Hepatocyte (in vitro differentiated cells): ENCODE measurements at regions not wholly inside any gene's neighbourhood (a gene's known extent, or its start where the extent isn't known, plus 50 kb on each side); places are given as distances from the start of the nearest gene placed in this dataset.
A peak's percentile ranks its signal among the peaks of the same experiment; 100 is the strongest.

Experiments
- DNase-seq: peaks from one replicate; pipeline ENCODE4 v3.0.0-alpha.2; 2016; ENCODE audit warnings: low spot score
- H2AFZ ChIP-seq: fragments of 200-600 bp; sonication (generic); 2 replicates; pipeline ENCODE4 v1.6.0; 2016; ENCODE audit warnings: antibody characterized with exemption, mild to moderate bottlenecking
- H3K27ac ChIP-seq: fragments of 200-600 bp; sonication (generic); 2 replicates; pipeline ENCODE4 v1.5.1; 2016; ENCODE audit warnings: mild to moderate bottlenecking
- H3K27me3 ChIP-seq: fragments of 200-600 bp; sonication (generic); 2 replicates; pipeline ENCODE4 v1.6.1; 2016
- H3K36me3 ChIP-seq: fragments of 200-600 bp; sonication (generic); replicated peaks from 2 replicates; pipeline ENCODE4 v1.5.1; 2016; ENCODE audit warnings: low read depth; ENCODE audit not compliant: insufficient read depth
- H3K4me1 ChIP-seq: fragments of 200-600 bp; sonication (generic); 2 replicates; pipeline ENCODE4 v1.5.1; 2016; ENCODE audit warnings: mild to moderate bottlenecking, moderate library complexity; ENCODE audit not compliant: insufficient read depth
- H3K4me2 ChIP-seq: fragments of 200-600 bp; sonication (generic); 2 replicates; pipeline ENCODE4 v1.6.0; 2016
- H3K4me3 ChIP-seq: fragments of 200-600 bp; sonication (generic); 2 replicates; pipeline ENCODE4 v1.5.1; 2016; ENCODE audit warnings: mild to moderate bottlenecking
- H3K79me2 ChIP-seq: fragments of 200-600 bp; sonication (generic); 2 replicates; pipeline ENCODE4 v1.6.0; 2017; ENCODE audit warnings: mild to moderate bottlenecking
- H3K9me2 ChIP-seq: fragments of 200-600 bp; sonication (generic); replicated peaks from 2 replicates; pipeline ENCODE4 v1.6.0; 2017; ENCODE audit warnings: mild to moderate bottlenecking; ENCODE audit not compliant: insufficient read depth
- H3K9me3 ChIP-seq: fragments of 200-600 bp; sonication (generic); 2 replicates; pipeline ENCODE4 v1.5.1; 2016; ENCODE audit warnings: low read depth, mild to moderate bottlenecking
- H4K20me1 ChIP-seq: fragments of 200-600 bp; sonication (generic); 2 replicates; pipeline ENCODE4 v1.6.0; 2016; ENCODE audit warnings: mild to moderate bottlenecking; ENCODE audit not compliant: insufficient read depth, poor library complexity, severe bottlenecking
- CTCF ChIP-seq: fragments of 200-600 bp; sonication (generic); IDR thresholded peaks from 2 replicates; pipeline ENCODE4 v1.5.1; 2016; ENCODE audit warnings: antibody characterized with exemption, mild to moderate bottlenecking; ENCODE audit not compliant: poor library complexity
- EZH2 ChIP-seq: fragments of 200-600 bp; sonication (generic); IDR thresholded peaks from 2 replicates; pipeline ENCODE4 v1.6.1; 2016; ENCODE audit warnings: antibody characterized with exemption, mild to moderate bottlenecking, borderline replicate concordance
- EZH2phosphoT487 ChIP-seq: fragments of 200-600 bp; sonication (generic); IDR thresholded peaks from one replicate; pipeline ENCODE4 v1.6.1; 2018; ENCODE audit warnings: antibody characterized with exemption, mild to moderate bottlenecking, low read depth, moderate library complexity; ENCODE audit not compliant: unreplicated experiment, severe bottlenecking
- WGBS: methylation state at CpG from one replicate; pipeline ENCODE4 v1.1.6; 2016; ENCODE audit warnings: low lambda C conversion rate; ENCODE audit errors: missing lambda C conversion rate; 5-methylcytosine and 5-hydroxymethylcytosine counted together

- Histone ChIP-seq H3K9me3 (no peaks in the 10 kb centered on the region), H2AFZ (no peak overlapping the region), H3K9me2 (no peaks in the 10 kb centered on the region), H3K27ac (no peak overlapping the region), H3K4me3 (no peak overlapping the region), H3K4me1 (no peaks in the 10 kb centered on the region), H3K27me3 (no peaks in the 10 kb centered on the region), H4K20me1 (no peaks in the 10 kb centered on the region), H3K36me3 (no peaks in the 10 kb centered on the region), H3K79me2 (no peaks in the 10 kb centered on the region), H3K4me2 (no peak overlapping the region)
- no peak for DNase-seq
- TF ChIP-seq EZH2, result no peak
- no peak for TF ChIP-seq CTCF
- TF ChIP-seq EZH2phosphoT487, result no peak
- 75% methylated on average over 2 of the region's 2 CpGs for WGBS
Measured at GRCh38 chr10:42995537-42995936, 81.3 kb upstream of the RET start.

- H3K9me3 ChIP-seq, result no peaks in the 10 kb centered on the region
- no peak for TF ChIP-seq CTCF
- TF ChIP-seq EZH2, result no peak
- TF ChIP-seq EZH2phosphoT487, result no peak
- no peaks in the 10 kb centered on the region for H3K79me2 ChIP-seq
- no peaks in the 10 kb centered on the region for H3K9me2 ChIP-seq
- H4K20me1 ChIP-seq, result no peaks in the 10 kb centered on the region
- no peak overlapping the region for H3K27ac ChIP-seq
- WGBS, result 93% methylated on average over 5 of the region's 5 CpGs
- no peaks in the 10 kb centered on the region for H3K27me3 ChIP-seq
- no peak overlapping the region for H2AFZ ChIP-seq
- no peaks in the 10 kb centered on the region for H3K36me3 ChIP-seq
- H3K4me1 ChIP-seq, result no peaks in the 10 kb centered on the region
- no peak for DNase-seq
- H3K4me2 ChIP-seq, result no peak overlapping the region
- H3K4me3 ChIP-seq, result no peak overlapping the region
Measured at GRCh38 chr10:42996588-42996987, 80.3 kb upstream of the RET start.

GRCh38 chr10:42997151-42997848 lies 79.6 kb upstream of the RET start:
- Histone ChIP-seq H3K36me3 (no peaks in the 10 kb centered on the region), H3K4me2 (no peak overlapping the region), H3K4me3 (no peak overlapping the region), H2AFZ (no peak overlapping the region), H3K4me1 (no peaks in the 10 kb centered on the region), H3K9me2 (no peaks in the 10 kb centered on the region), H3K79me2 (no peaks in the 10 kb centered on the region), H4K20me1 (no peaks in the 10 kb centered on the region), H3K27ac (no peak overlapping the region), H3K27me3 (no peaks in the 10 kb centered on the region), H3K9me3 (no peaks in the 10 kb centered on the region)
- DNase-seq, result peak; percentile 2
- 92% methylated on average over 6 of the region's 6 CpGs for WGBS
- no peak for TF ChIP-seq EZH2
- no peak for TF ChIP-seq CTCF
- no peak for TF ChIP-seq EZH2phosphoT487

GRCh38 chr10:42997849-42998165 lies 79.1 kb upstream of the RET start:
- no peaks in the 10 kb centered on the region for H3K79me2 ChIP-seq
- H3K4me1 ChIP-seq, result no peaks in the 10 kb centered on the region
- H3K27me3 ChIP-seq, result no peaks in the 10 kb centered on the region
- H3K9me3 ChIP-seq, result no peaks in the 10 kb centered on the region
- peak; percentile 1 for DNase-seq
- no peak overlapping the region for H3K27ac ChIP-seq
- H3K4me3 ChIP-seq, result no peak overlapping the region
- no peaks in the 10 kb centered on the region for H3K36me3 ChIP-seq
- WGBS, result 86% methylated on average over 4 of the region's 4 CpGs
- H2AFZ ChIP-seq, result no peak overlapping the region
- no peak overlapping the region for H3K4me2 ChIP-seq
- no peaks in the 10 kb centered on the region for H3K9me2 ChIP-seq
- no peaks in the 10 kb centered on the region for H4K20me1 ChIP-seq
- TF ChIP-seq EZH2 (no peak), CTCF (no peak), EZH2phosphoT487 (no peak)
